Tibial nerve (tissue), 4 donors: ENCODE measurements at regions not wholly inside any gene's neighbourhood (a gene's known extent, or its start where the extent isn't known, plus 50 kb on each side); places are given as distances from the start of the nearest gene placed in this dataset.

Experiments
- DNase-seq, 2 donors: peaks; one replicate each; pipeline ENCODE4 v3.0.0-alpha.2; 2019; ENCODE audit warnings: low spot score in 2 of 2
- H3K27ac ChIP-seq, 4 donors: fragments of 200-600 bp; sonication (generic) in 3 of 4; one replicate each; pipeline ENCODE4 v1.5.1; 2017 to 2019; ENCODE audit warnings: mild to moderate bottlenecking in 1 of 4
- H3K27me3 ChIP-seq, 2 donors: fragments of 200-600 bp; sonication (generic) in 1 of 2; one replicate each; pipeline versions ENCODE4 v1.5.1 to v1.6.0; 2017 to 2019
- H3K36me3 ChIP-seq, 3 donors: fragments of 200-600 bp; sonication (generic); one replicate each; pipeline ENCODE4 v1.5.1; 2018 to 2019
- H3K4me1 ChIP-seq, 4 donors: fragments of 200-600 bp; sonication (generic) in 3 of 4; one replicate each; pipeline ENCODE4 v1.5.1; 2017 to 2019
- H3K4me3 ChIP-seq, 4 donors: fragments of 200-600 bp; sonication (generic) in 3 of 4; one replicate each; pipeline ENCODE4 v1.5.1; 2017 to 2019; ENCODE audit warnings: mild to moderate bottlenecking in 1 of 4, moderate library complexity in 1 of 4
- H3K9me3 ChIP-seq, 4 donors: fragments of 200-600 bp; sonication (generic) in 3 of 4; one replicate each; pipeline ENCODE4 v1.5.1; 2017 to 2019
- CTCF ChIP-seq, 5 experiments: fragments of 200-600 bp in 3 of 5; fragments of 450-650 bp in 2 of 5; sonication (generic) in 3 of 5; IDR thresholded peaks; one replicate each; pipeline ENCODE4 v1.5.1; 2016 to 2019; ENCODE audit warnings: antibody characterized with exemption in 5 of 5, mild to moderate bottlenecking in 3 of 5, moderate library complexity in 2 of 5
- EP300 ChIP-seq, 2 donors: sonication (generic); formaldehyde crosslinking; IDR thresholded peaks; one replicate each; pipeline ENCODE4 v1.6.1; 2017; ENCODE audit warnings: antibody characterized with exemption in 2 of 2, mild to moderate bottlenecking in 1 of 2
- POLR2A ChIP-seq, 2 donors: fragments of 450-650 bp; IDR thresholded peaks; one replicate each; pipeline ENCODE4 v1.6.1; 2017; ENCODE audit warnings: antibody characterized with exemption in 2 of 2, mild to moderate bottlenecking in 2 of 2, moderate library complexity in 2 of 2
- WGBS, 2 donors: methylation state at CpG; one replicate each; pipeline ENCODE4 v1.1.5; 2018; 5-methylcytosine and 5-hydroxymethylcytosine counted together

- DNase-seq = no peak
- Histone ChIP-seq H3K27me3 (no peaks in the 10 kb centered on the region), H3K9me3 (no peaks in the 10 kb centered on the region), H3K4me3 (no peak overlapping the region), H3K4me1 (no peaks in the 10 kb centered on the region), H3K36me3 (no peaks in the 10 kb centered on the region), H3K27ac (no peak overlapping the region)
- WGBS, 2 donors = 46 to 49% methylated on average over 4 of the region's 4 CpGs
- TF ChIP-seq EP300 (IDR thresholded peaks at IDR 0.05) (no peak), CTCF (IDR thresholded peaks at IDR 0.05) (no peak), POLR2A (IDR thresholded peaks at IDR 0.05) (no peak)
These were observed 262.9 kb downstream of the IRX1 start for GRCh38 chr5:3858524-3858923.

DNA sequence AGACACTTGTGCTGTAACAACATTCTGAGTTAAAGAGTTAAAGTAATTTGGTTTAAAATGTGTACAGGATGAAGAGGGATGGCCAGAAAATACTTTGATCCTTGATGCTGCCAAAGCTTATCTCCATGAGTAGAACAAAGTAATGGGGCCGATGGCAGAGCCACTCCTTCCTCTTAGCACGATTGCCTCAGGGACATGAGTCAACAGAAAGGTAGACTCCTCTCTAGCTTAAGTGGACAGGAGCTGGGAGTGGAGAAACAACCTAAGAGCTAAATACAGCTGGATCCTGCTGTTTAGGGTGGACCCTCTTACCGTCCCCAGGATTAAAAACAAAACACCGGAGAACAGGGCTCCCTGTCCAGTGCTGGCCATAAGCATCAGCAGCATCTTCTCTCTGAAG lies 267.3 kb downstream of the IRX1 start:
- Histone ChIP-seq H3K9me3 (no peaks in the 10 kb centered on the region), H3K4me3 (no peak overlapping the region), H3K36me3 (no peaks in the 10 kb centered on the region), H3K27me3 (no peaks in the 10 kb centered on the region), H3K4me1 (no peaks in the 10 kb centered on the region), H3K27ac (no peak overlapping the region)
- WGBS, 2 donors = 80 to 89% methylated on average over 4 of the region's 4 CpGs
- no peak for DNase-seq
- TF ChIP-seq POLR2A (IDR thresholded peaks at IDR 0.05) (no peak), EP300 (IDR thresholded peaks at IDR 0.05) (no peak), CTCF (IDR thresholded peaks at IDR 0.05) (no peak)

GRCh38 chr5:3875144-3875543 lies 279.5 kb downstream of the IRX1 start:
- no peak for TF ChIP-seq CTCF (IDR thresholded peaks at IDR 0.05)
- no peak for TF ChIP-seq EP300 (IDR thresholded peaks at IDR 0.05)
- TF ChIP-seq POLR2A (IDR thresholded peaks at IDR 0.05) = no peak
- 89 to 92% methylated on average over 10 of the region's 10 CpGs for WGBS, 2 donors
- no peaks in the 10 kb centered on the region for H3K4me1 ChIP-seq

GRCh38 chr5:3878267-3878666 lies 282.6 kb downstream of the IRX1 start:
- H3K4me1 ChIP-seq = no peaks in the 10 kb centered on the region
- H3K27me3 ChIP-seq = no peaks in the 10 kb centered on the region
- no peak for DNase-seq
- no peak overlapping the region for H3K27ac ChIP-seq
- no peaks in the 10 kb centered on the region for H3K36me3 ChIP-seq
- TF ChIP-seq EP300 (IDR thresholded peaks at IDR 0.05) (no peak), CTCF (IDR thresholded peaks at IDR 0.05) (no peak), POLR2A (IDR thresholded peaks at IDR 0.05) (no peak)
- 79 to 80% methylated on average over 4 of the region's 4 CpGs for WGBS, 2 donors
- no peak overlapping the region for H3K4me3 ChIP-seq
- peaks cover 0 to 4% (median 0%) of the 10 kb centered on the region in 4 donors for H3K9me3 ChIP-seq

More at GRCh38 chr5:3875144-3875543, 279.5 kb downstream of the IRX1 start:
- Histone ChIP-seq H3K9me3 (peaks cover 0 to 15% (median 2%) of the 10 kb centered on the region in 4 donors), H3K27ac (no peak overlapping the region), H3K36me3 (no peaks in the 10 kb centered on the region), H3K27me3 (no peaks in the 10 kb centered on the region), H3K4me3 (no peak overlapping the region)
- DNase-seq = no peak

DNA sequence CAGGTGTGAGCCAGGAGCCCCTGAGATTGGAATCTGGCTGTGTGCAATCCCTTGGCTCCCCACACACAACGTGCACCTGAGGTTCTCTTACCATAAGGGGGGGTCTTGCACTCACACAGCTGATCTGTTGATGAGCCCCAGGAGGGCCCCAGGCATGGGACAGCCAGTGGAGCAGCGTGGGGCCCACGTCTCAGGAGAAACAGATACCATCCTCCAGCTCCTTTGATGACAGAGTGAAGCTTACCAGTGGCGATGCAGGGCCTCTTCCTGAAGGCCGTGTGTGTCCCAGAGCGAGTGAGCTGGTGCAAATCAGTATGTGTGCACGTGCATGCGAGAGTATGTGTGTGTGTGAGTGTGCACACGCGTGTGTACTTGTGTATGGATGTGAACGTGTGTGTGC lies 287.4 kb downstream of the IRX1 start:
- TF ChIP-seq CTCF (IDR thresholded peaks at IDR 0.05) = no peak
- TF ChIP-seq POLR2A (IDR thresholded peaks at IDR 0.05) = no peak
- Histone ChIP-seq H3K4me3 (no peak overlapping the region), H3K27me3 (no peaks in the 10 kb centered on the region), H3K4me1 (no peaks in the 10 kb centered on the region), H3K27ac (no peak overlapping the region), H3K36me3 (no peaks in the 10 kb centered on the region), H3K9me3 (no peaks in the 10 kb centered on the region)
- DNase-seq = no peak
- WGBS, 2 donors = 84 to 92% methylated on average over 9 to 11 of the region's 11 CpGs
